Upper lobe of left lung (tissue), 6 donors: ENCODE measurements at regions not wholly inside any gene's neighbourhood (a gene's known extent, or its start where the extent isn't known, plus 50 kb on each side); places are given as distances from the start of the nearest gene placed in this dataset.

Experiments used
- ATAC-seq, 2 donors: fragments of 200-7000 bp; cut with Tn5 transposase; one replicate each; pipeline ENCODE4 v1.9.1; 2022; ENCODE audit warnings: mild to moderate bottlenecking in 2 of 2, moderate library complexity in 2 of 2; ENCODE audit not compliant: low FRiP score in 2 of 2
- DNase-seq, 2 donors: peaks; one replicate each; pipeline ENCODE4 v3.0.0-alpha.2; 2019 to 2020
- H3K27ac ChIP-seq, 4 donors: fragments of 200-600 bp; sonication (generic); one replicate each; pipeline ENCODE4 v1.5.1; 2016 to 2019
- H3K27me3 ChIP-seq, 4 donors: fragments of 200-600 bp; sonication (generic); one replicate each; pipeline ENCODE4 v1.5.1; 2017 to 2019
- H3K36me3 ChIP-seq, 4 donors: fragments of 200-600 bp; sonication (generic); one replicate each; pipeline ENCODE4 v1.5.1; 2016 to 2019
- H3K4me1 ChIP-seq, 4 donors: fragments of 200-600 bp; sonication (generic); one replicate each; pipeline ENCODE4 v1.5.1; 2018 to 2019
- H3K4me3 ChIP-seq, 4 donors: fragments of 200-600 bp; sonication (generic); one replicate each; pipeline ENCODE4 v1.5.1; 2017 to 2019; ENCODE audit warnings: mild to moderate bottlenecking in 2 of 4, moderate library complexity in 1 of 4
- H3K9me3 ChIP-seq, 4 donors: fragments of 200-600 bp; sonication (generic); one replicate each; pipeline ENCODE4 v1.5.1; 2018 to 2019
- EP300 ChIP-seq, 4 donors: sonication (generic); formaldehyde crosslinking; IDR thresholded peaks; one replicate each; pipeline ENCODE4 v1.5.1; 2017; ENCODE audit warnings: antibody characterized with exemption in 4 of 4, control low read depth in 2 of 4
- POLR2A ChIP-seq, 4 donors: fragments of 450-650 bp; IDR thresholded peaks; one replicate each; pipeline ENCODE4 v1.5.1; 2016 to 2017; ENCODE audit warnings: antibody characterized with exemption in 4 of 4, mild to moderate bottlenecking in 2 of 4
- POLR2AphosphoS5 ChIP-seq, 2 donors: sonication (generic); formaldehyde crosslinking; IDR thresholded peaks; one replicate each; pipeline ENCODE4 v1.5.1; 2017; ENCODE audit warnings: antibody characterized with exemption in 2 of 2
- WGBS, 2 donors: methylation state at CpG; one replicate each; pipeline ENCODE4 v1.1.5; 2017 to 2018; 5-methylcytosine and 5-hydroxymethylcytosine counted together
- TF ChIP-seq, protein P1 (sequence below), 6 experiments: fragments of 450-650 bp in 4 of 6; fragments of 200-600 bp in 2 of 6; sonication (generic) in 2 of 6; IDR thresholded peaks; one replicate each; pipeline ENCODE4 v1.5.1; 2016 to 2019; ENCODE audit warnings: antibody characterized with exemption in 6 of 6
- donor health status: DM: no; HTN: no; CAD: no; lungs with moderate emphysema.
- donor health status: DM: no; HTN: yes; CAD: no; lungs with severe emphysema.

DNA sequence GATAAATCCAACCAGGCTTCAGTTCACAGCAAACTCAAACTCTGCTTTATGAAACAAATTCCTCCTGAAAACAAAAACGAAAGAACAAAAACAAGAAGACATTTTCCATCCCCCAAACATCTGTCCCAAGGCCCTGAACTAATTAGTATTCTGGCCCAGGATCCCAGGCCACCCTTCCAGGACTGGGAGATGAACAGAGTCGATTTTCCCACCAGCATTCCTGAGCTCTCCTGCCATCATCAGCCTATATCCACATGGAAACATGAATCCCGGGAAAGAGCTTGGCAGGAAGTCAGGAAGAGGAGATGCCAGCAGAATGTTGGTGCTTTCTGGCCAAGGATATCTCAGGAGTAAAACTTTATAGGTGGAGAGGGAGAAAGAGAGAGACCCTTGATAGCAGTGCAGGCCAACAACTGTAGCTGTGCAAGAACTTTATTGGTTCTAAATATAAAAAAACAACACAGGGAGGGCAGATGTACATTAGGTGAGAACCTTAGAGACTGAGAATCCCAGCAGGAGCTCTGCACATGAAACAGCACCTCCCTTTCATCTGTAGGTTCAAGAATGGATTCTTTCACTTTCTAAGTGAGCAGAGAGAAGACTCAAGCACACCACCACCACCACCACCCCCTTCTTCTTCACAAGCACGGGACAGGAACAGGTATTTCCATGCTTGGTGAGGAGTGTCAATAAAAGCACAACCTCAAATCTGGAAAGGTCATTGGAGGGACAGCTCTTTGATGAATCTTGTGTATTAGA lies 190.7 kb upstream of the TAS2R1 start:
- no peaks in the 10 kb centered on the region for H3K27me3 ChIP-seq
- no peak for DNase-seq
- WGBS, 2 donors, result 30 to 52% methylated on average over 4 of the region's 4 CpGs
- H3K9me3 ChIP-seq, result no peaks in the 10 kb centered on the region
- ATAC-seq, result no peak
- H3K4me1 ChIP-seq, result no peaks in the 10 kb centered on the region
- H3K36me3 ChIP-seq, result no peaks in the 10 kb centered on the region
- TF ChIP-seq, protein P1, sequence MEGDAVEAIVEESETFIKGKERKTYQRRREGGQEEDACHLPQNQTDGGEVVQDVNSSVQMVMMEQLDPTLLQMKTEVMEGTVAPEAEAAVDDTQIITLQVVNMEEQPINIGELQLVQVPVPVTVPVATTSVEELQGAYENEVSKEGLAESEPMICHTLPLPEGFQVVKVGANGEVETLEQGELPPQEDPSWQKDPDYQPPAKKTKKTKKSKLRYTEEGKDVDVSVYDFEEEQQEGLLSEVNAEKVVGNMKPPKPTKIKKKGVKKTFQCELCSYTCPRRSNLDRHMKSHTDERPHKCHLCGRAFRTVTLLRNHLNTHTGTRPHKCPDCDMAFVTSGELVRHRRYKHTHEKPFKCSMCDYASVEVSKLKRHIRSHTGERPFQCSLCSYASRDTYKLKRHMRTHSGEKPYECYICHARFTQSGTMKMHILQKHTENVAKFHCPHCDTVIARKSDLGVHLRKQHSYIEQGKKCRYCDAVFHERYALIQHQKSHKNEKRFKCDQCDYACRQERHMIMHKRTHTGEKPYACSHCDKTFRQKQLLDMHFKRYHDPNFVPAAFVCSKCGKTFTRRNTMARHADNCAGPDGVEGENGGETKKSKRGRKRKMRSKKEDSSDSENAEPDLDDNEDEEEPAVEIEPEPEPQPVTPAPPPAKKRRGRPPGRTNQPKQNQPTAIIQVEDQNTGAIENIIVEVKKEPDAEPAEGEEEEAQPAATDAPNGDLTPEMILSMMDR (IDR thresholded peaks at IDR 0.05), result no peak
- TF ChIP-seq POLR2A (IDR thresholded peaks at IDR 0.05) (no peak), POLR2AphosphoS5 (IDR thresholded peaks at IDR 0.05) (no peak), EP300 (IDR thresholded peaks at IDR 0.05) (no peak)
- H3K27ac ChIP-seq, result no peak overlapping the region
- H3K4me3 ChIP-seq, result no peak overlapping the region

DNA sequence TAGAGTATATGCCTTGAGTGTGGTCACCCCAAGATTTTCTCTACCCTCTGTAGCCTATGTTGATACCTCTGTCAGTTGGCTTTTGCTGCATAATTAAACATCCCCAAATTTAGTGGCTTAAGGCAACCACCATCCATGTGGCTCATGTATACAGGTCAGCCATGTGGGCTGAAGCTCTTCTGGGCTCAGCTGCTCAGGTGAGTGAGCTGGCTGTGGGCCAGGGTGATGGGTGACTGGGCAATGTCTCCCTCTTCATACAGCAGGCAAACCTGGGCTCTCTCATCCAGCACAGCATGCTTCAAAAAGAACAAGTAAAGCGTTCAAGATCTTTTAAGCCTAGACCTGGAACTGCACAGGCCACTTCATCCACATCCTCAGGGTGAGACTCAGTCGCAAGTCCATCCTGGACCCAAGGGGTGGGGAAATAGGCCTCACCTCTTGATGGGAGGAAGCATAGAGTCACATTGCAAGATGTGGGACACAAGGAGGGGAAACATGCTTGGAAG lies 188.2 kb upstream of the TAS2R1 start:
- ATAC-seq, result peak in 1 of 2 donors; percentile 61
- Histone ChIP-seq H3K9me3 (no peaks in the 10 kb centered on the region), H3K27ac (no peak overlapping the region), H3K4me3 (no peak overlapping the region), H3K27me3 (no peaks in the 10 kb centered on the region), H3K4me1 (no peaks in the 10 kb centered on the region), H3K36me3 (no peaks in the 10 kb centered on the region)
- DNase-seq, result no peak
- TF ChIP-seq POLR2AphosphoS5 (IDR thresholded peaks at IDR 0.05), result no peak
- TF ChIP-seq, protein P1 (IDR thresholded peaks at IDR 0.05), result no peak
- no peak for TF ChIP-seq EP300 (IDR thresholded peaks at IDR 0.05)
- no peak for TF ChIP-seq POLR2A (IDR thresholded peaks at IDR 0.05)
- 74 to 83% methylated on average over 2 of the region's 2 CpGs for WGBS, 2 donors

DNA sequence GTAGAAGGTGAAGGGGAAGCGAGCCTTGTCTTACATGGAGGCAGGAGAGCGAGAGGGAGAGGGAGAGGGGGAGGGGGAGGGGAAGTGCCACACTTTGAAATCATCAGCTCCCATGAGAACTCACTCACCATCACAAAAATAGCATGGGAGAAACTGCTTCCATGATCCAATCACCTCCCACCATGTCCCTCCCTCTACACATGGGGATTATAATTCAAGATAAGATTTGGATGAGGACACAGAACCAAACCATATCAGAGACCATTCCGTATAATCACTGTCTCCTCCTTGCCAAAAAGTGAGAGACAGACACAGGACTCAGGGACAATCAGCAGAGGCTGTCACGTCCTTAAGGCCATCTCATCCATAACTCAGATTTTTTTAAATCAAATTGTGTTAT lies 187.7 kb upstream of the TAS2R1 start:
- Histone ChIP-seq H3K9me3 (no peaks in the 10 kb centered on the region), H3K27me3 (no peaks in the 10 kb centered on the region), H3K4me3 (no peak overlapping the region), H3K4me1 (no peaks in the 10 kb centered on the region), H3K27ac (no peak overlapping the region), H3K36me3 (no peaks in the 10 kb centered on the region)
- TF ChIP-seq POLR2AphosphoS5 (IDR thresholded peaks at IDR 0.05), result no peak
- TF ChIP-seq POLR2A (IDR thresholded peaks at IDR 0.05), result no peak
- TF ChIP-seq, protein P1 (IDR thresholded peaks at IDR 0.05), result no peak
- no peak for TF ChIP-seq EP300 (IDR thresholded peaks at IDR 0.05)
- WGBS, 2 donors, result 64 to 76% methylated on average over 4 of the region's 4 CpGs
- ATAC-seq (no peak), DNase-seq (no peak)

DNA sequence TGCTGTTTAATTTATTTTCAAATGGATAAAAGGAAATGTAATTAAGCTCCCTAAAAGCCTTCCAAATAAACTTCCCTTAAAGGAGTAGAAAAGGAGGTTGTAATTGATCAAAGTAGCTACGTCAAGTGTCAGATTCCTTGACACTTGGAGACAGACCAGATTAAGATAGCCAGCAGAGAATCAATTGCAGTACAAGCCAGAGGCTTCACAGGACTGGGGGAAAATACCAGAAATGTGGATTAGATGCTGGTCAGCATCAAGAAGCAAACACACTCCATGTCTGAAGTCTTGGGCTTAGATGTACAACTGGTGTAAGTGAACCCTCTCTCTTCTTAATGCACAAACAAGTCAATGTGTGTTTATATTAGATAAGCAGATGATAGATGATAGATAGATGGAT lies 184.9 kb upstream of the TAS2R1 start:
- WGBS, 2 donors, result 58 to 74% methylated on average over 1 of the region's 1 CpG

More for the DNA sequence above, 184.9 kb upstream of the TAS2R1 start:
- TF ChIP-seq POLR2AphosphoS5 (IDR thresholded peaks at IDR 0.05) (no peak), POLR2A (IDR thresholded peaks at IDR 0.05) (no peak), EP300 (IDR thresholded peaks at IDR 0.05) (no peak)
- TF ChIP-seq, protein P1 (IDR thresholded peaks at IDR 0.05), result no peak
- Histone ChIP-seq H3K4me1 (no peaks in the 10 kb centered on the region), H3K27ac (no peak overlapping the region), H3K36me3 (no peaks in the 10 kb centered on the region), H3K4me3 (no peak overlapping the region), H3K27me3 (no peaks in the 10 kb centered on the region), H3K9me3 (no peaks in the 10 kb centered on the region)
- ATAC-seq, result no peak
- DNase-seq, result no peak
